ENCODE measurements at regions not wholly inside any gene's neighbourhood (a gene's known extent, or its start where the extent isn't known, plus 50 kb on each side); places are given as distances from the start of the nearest gene placed in this dataset.

DNA sequence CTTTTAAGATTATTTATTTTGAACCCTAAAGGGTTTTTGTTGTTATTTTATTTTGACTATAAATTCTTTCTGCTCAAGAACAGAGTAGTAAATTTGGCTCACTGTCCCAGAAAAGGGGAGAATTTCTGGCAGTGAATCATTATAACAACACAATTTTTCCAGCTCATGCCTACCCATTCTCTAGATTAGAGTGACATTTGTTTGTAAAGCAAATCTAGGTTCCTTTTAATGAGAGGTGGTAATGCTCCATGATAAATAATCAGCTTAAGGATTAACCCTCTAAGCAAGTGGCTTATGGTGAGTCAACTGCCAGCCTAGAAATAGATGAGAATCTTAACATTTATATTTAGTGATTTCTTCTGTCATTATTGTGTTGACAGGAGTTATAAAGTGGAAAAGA is 409.2 kb downstream of the NFIB start:
- Histone ChIP-seq H3K4me1 (ENCODE audit: control insufficient read depth, insufficient read depth, low read length) (no peaks in the 10 kb centered on the region), H3K4me3 (ENCODE audit: low read depth, low read length) (no peak overlapping the region), H3K27me3 (ENCODE audit: control insufficient read depth, insufficient read depth, low read length) (no peaks in the 10 kb centered on the region), H3K36me3 (ENCODE audit: control insufficient read depth, insufficient read depth, low read length) (no peaks in the 10 kb centered on the region), H3K27ac (ENCODE audit: low read depth, low read length) (no peak overlapping the region), H3K9me3 (ENCODE audit: control insufficient read depth, insufficient read depth, low read length) (no peaks in the 10 kb centered on the region)
- DNase-seq (ENCODE audit: low read depth in 4 of 6, low spot score in 6 of 6): no peak

DNA sequence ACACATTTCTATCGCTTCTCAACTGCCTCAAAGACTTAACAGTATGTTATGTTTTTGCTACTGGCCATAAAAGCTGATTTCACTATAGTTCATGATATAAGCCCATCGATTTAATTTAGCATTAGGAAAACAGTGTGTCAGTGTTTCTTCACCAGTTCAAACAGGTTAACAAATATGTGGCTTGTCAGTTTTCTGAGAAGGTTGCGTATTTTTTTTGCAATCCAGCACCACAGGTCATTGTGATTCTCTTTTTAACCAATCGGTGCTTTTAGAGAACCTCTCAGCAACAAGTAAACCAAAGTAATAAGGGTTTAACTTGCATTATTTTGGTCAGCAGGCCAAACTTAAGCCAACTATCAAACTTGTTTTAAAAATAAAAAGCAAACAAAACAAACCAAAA is 409.6 kb downstream of the NFIB start:
- no peak overlapping the region for H3K4me3 ChIP-seq (ENCODE audit: low read depth, low read length)
- H3K4me1 ChIP-seq (ENCODE audit: control insufficient read depth, insufficient read depth, low read length): no peaks in the 10 kb centered on the region
- H3K27ac ChIP-seq (ENCODE audit: low read depth, low read length): no peak overlapping the region
- H3K9me3 ChIP-seq (ENCODE audit: control insufficient read depth, insufficient read depth, low read length): no peaks in the 10 kb centered on the region
- 83% methylated on average over 1 of the region's 4 CpGs for WGBS (ENCODE audit: insufficient coverage)
- H3K36me3 ChIP-seq (ENCODE audit: control insufficient read depth, insufficient read depth, low read length): no peaks in the 10 kb centered on the region
- H3K27me3 ChIP-seq (ENCODE audit: control insufficient read depth, insufficient read depth, low read length): no peaks in the 10 kb centered on the region
- DNase-seq (ENCODE audit: low read depth in 4 of 6, low spot score in 6 of 6): no peak

DNA sequence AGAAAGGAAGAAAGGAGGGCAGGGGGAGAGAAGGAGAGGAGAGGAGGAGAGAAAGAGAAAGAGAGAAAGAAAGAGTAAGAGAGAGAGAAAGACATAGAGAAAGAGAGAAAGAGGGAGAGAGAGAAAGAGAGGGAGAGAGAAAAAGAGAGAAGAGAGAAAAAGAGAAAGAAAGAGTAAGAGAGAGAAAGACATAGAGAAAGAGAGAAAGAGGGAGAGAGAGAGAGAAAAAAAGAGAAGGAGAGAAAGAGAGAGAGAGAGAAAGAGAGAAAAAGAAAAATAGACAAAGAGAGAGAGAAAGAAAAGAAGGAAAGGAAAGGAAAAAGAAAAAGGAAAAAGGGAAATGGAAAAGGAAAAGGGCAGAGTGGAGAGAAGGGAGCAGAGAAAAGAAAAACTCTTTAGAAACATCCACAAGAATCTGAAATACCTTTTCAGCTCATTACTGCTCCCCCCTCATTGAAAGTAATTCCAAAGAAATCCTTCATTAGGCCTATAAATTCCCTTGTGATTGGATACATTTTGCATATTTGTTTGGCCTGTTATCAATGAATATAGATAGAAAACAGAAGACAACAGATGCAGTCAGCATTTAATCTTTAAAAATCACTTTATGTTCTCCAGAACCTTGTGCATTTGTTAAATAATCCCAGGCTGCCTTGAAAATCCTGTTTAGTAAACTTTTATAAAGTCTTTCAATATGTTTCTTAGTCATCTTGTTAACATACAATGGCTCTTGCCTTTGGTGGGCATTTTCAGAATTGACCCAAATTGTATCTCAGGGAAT is 411.5 kb downstream of the NFIB start:
- no peak overlapping the region for H3K4me3 ChIP-seq (ENCODE audit: low read depth, low read length)

DNA sequence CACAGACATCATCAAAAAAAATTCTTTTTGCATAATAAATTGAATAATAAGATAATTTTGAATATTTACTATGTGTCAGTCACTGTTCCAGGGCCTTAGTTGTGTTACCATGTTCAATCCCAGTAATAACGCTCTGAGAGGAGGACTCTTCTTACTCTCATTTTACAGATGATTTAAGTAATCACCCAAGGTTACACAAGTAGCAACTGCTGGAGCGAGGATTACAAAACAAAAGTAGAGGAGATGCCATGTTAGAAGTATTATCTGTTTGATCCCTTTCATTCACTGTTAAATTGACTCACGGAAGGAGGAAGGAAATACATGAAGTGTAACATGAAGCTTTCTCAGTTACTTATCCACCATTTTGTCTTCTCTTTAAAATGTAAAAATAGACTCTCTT is 412.8 kb downstream of the NFIB start:
- Histone ChIP-seq H3K27me3 (ENCODE audit: control insufficient read depth, insufficient read depth, low read length) (no peaks in the 10 kb centered on the region), H3K36me3 (ENCODE audit: control insufficient read depth, insufficient read depth, low read length) (no peaks in the 10 kb centered on the region), H3K27ac (ENCODE audit: low read depth, low read length) (no peak overlapping the region), H3K4me3 (ENCODE audit: low read depth, low read length) (no peak overlapping the region), H3K9me3 (ENCODE audit: control insufficient read depth, insufficient read depth, low read length) (no peaks in the 10 kb centered on the region), H3K4me1 (ENCODE audit: control insufficient read depth, insufficient read depth, low read length) (no peaks in the 10 kb centered on the region)
- no CpG with 5 or more reads among the region's 3 CpGs for WGBS (ENCODE audit: insufficient coverage)
- no peak for DNase-seq (ENCODE audit: low read depth in 4 of 6, low spot score in 6 of 6)

More for the DNA sequence above, 411.5 kb downstream of the NFIB start:
- no peak overlapping the region for H3K27ac ChIP-seq (ENCODE audit: low read depth, low read length)
- H3K27me3 ChIP-seq (ENCODE audit: control insufficient read depth, insufficient read depth, low read length): no peaks in the 10 kb centered on the region
- H3K9me3 ChIP-seq (ENCODE audit: control insufficient read depth, insufficient read depth, low read length): no peaks in the 10 kb centered on the region
- H3K36me3 ChIP-seq (ENCODE audit: control insufficient read depth, insufficient read depth, low read length): no peaks in the 10 kb centered on the region
- no peaks in the 10 kb centered on the region for H3K4me1 ChIP-seq (ENCODE audit: control insufficient read depth, insufficient read depth, low read length)
- DNase-seq (ENCODE audit: low read depth in 4 of 6, low spot score in 6 of 6): no peak

DNA sequence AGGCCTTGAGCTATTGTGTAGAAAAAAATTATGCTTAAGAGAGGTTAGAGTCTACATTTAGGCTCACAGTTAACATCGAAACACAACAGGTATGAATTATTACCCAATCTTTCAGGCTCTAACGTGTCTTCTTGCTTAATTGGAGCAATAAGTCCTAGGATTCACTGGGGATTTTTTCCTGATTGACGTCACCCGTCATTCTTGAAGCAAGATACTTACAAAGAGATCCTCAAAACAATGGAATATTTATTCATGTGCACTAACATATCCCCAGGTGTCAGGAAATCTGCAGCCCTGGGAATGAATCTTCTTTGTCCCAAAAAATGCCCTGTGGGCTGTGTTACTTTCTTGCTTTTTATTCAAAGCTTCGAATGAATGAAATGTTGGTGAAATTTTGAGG is 413.5 kb downstream of the NFIB start:
- H3K27me3 ChIP-seq (ENCODE audit: control insufficient read depth, insufficient read depth, low read length): no peaks in the 10 kb centered on the region
- H3K4me1 ChIP-seq (ENCODE audit: control insufficient read depth, insufficient read depth, low read length): no peaks in the 10 kb centered on the region
- no peak overlapping the region for H3K4me3 ChIP-seq (ENCODE audit: low read depth, low read length)
- H3K27ac ChIP-seq (ENCODE audit: low read depth, low read length): no peak overlapping the region
- no peak for DNase-seq (ENCODE audit: low read depth in 4 of 6, low spot score in 6 of 6)
- 80% methylated on average over 1 of the region's 5 CpGs for WGBS (ENCODE audit: insufficient coverage)
- H3K36me3 ChIP-seq (ENCODE audit: control insufficient read depth, insufficient read depth, low read length): no peaks in the 10 kb centered on the region
- no peaks in the 10 kb centered on the region for H3K9me3 ChIP-seq (ENCODE audit: control insufficient read depth, insufficient read depth, low read length)

DNA sequence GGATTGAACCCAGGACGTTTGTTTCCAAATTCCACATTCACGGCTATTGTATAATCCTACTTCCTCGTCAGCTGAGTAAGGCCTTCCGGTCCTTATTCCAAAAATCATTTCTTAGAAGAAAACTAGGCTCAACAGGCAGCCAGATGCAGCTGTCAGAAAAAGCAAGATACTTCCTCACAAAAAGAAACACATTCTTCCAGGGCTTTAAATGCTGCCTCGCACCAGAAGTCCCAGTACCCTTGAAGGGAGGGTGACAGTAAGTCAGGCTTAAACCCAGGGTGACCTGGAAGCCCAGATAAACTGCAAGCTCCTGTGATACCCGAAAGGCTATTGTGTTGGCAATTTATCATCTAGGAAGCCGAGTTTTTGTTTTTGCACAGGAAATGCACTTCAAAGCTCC is 414.0 kb downstream of the NFIB start:
- H3K9me3 ChIP-seq (ENCODE audit: control insufficient read depth, insufficient read depth, low read length): no peaks in the 10 kb centered on the region
- H3K36me3 ChIP-seq (ENCODE audit: control insufficient read depth, insufficient read depth, low read length): no peaks in the 10 kb centered on the region
- DNase-seq (ENCODE audit: low read depth in 4 of 6, low spot score in 6 of 6): no peak
- no peaks in the 10 kb centered on the region for H3K27me3 ChIP-seq (ENCODE audit: control insufficient read depth, insufficient read depth, low read length)
- no peak overlapping the region for H3K4me3 ChIP-seq (ENCODE audit: low read depth, low read length)
- no peak overlapping the region for H3K27ac ChIP-seq (ENCODE audit: low read depth, low read length)
- whole genome bisulfite sequencing (ENCODE audit: insufficient coverage): no CpG with 5 or more reads among the region's 7 CpGs
- no peaks in the 10 kb centered on the region for H3K4me1 ChIP-seq (ENCODE audit: control insufficient read depth, insufficient read depth, low read length)

DNA sequence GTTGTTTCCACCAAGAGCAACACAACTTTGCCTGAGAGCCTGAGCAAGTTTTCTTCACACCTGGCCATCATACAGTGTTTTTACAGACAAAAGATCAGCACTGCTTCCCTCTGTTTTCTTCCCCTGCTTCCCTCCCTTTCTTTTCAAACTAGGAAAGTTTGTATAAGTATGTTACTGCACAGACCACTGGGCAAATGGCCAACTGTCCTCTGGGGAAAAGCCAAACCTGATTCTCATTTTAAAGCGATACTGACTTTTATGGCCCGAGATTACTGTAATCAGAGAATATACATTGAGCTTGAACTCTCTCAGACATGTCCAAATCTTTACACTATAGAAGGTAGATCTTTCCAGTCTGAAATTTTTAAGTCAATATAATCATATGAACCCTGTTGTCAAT is 415.0 kb downstream of the NFIB start:
- WGBS (ENCODE audit: insufficient coverage): no CpG with 5 or more reads among the region's 2 CpGs
- H3K9me3 ChIP-seq (ENCODE audit: control insufficient read depth, insufficient read depth, low read length): no peaks in the 10 kb centered on the region
- no peak overlapping the region for H3K4me3 ChIP-seq (ENCODE audit: low read depth, low read length)
- no peaks in the 10 kb centered on the region for H3K4me1 ChIP-seq (ENCODE audit: control insufficient read depth, insufficient read depth, low read length)
- no peaks in the 10 kb centered on the region for H3K36me3 ChIP-seq (ENCODE audit: control insufficient read depth, insufficient read depth, low read length)
- no peak overlapping the region for H3K27ac ChIP-seq (ENCODE audit: low read depth, low read length)
- peak in 2 of 6 donors; percentile 23 to 39 for DNase-seq (ENCODE audit: low read depth in 4 of 6, low spot score in 6 of 6)
- H3K27me3 ChIP-seq (ENCODE audit: control insufficient read depth, insufficient read depth, low read length): no peaks in the 10 kb centered on the region

DNA sequence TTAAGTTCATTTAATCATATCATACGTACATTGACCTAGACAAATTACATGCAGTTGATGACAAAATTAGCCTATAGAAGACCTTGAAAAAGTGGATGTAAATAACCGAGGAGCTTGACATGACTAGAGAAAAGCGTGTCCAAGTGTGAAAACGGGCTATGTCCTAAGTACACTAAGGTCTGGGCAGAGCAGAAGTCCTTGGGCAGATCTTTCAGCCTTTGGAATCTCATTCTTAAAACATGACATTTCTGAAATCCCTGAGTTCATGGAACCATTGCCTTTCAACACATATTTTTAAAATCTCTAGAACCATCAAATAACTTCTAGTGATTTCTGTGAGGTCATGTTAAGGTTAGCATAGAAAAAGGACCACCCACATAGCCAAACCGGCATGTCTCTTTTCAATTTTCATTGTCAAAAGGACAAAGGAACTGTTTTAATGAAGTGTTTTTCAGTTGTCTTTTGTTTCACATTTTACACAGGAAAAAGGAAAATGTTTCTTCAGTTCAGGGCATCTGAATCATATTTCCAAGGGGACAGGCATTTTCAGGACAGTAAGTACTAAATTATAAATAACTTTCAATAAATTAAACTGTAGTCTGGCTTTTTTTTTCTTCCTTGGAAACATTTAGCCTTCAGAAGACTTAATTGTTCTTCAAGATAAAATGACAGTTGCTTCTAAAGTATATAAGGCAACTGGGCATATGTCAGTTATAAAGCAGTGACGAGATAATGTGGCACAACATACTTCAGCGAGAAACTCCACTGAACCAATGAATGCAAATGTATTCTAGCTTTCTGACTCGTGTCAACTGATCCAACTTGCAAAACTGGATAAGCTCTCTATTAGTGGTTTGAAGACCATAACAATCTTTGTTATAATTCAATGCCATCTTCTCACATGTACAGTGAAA is 416.8 kb downstream of the NFIB start:
- H3K9me3 ChIP-seq (ENCODE audit: control insufficient read depth, insufficient read depth, low read length): no peaks in the 10 kb centered on the region
- H3K27ac ChIP-seq (ENCODE audit: low read depth, low read length): no peak overlapping the region
- peak in 1 of 6 donors; percentile 23 for DNase-seq (ENCODE audit: low read depth in 4 of 6, low spot score in 6 of 6)
- no peaks in the 10 kb centered on the region for H3K36me3 ChIP-seq (ENCODE audit: control insufficient read depth, insufficient read depth, low read length)
- no peaks in the 10 kb centered on the region for H3K27me3 ChIP-seq (ENCODE audit: control insufficient read depth, insufficient read depth, low read length)
- no peaks in the 10 kb centered on the region for H3K4me1 ChIP-seq (ENCODE audit: control insufficient read depth, insufficient read depth, low read length)
- 68% methylated on average over 2 of the region's 8 CpGs for WGBS (ENCODE audit: insufficient coverage)
- no peak overlapping the region for H3K4me3 ChIP-seq (ENCODE audit: low read depth, low read length)

DNA sequence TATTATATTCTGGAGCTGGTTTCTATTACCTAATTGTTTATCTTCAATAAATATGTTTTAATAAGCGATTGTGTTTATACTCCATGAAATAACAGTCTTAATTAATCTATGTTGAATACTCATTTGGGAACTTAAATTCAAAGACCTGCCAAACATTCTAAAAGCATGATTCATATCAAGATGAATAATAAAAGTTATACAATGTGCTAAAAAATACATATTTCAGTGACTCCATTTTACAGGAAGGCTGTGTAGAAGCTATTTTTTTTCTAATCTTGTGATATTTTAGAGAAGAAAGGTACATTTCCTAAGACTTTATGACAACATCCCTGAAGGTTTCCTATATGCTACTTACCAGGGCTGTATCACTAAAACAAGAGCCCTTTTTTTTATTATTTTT is 417.9 kb downstream of the NFIB start:
- no peak overlapping the region for H3K4me3 ChIP-seq (ENCODE audit: low read depth, low read length)
- H3K36me3 ChIP-seq (ENCODE audit: control insufficient read depth, insufficient read depth, low read length): no peaks in the 10 kb centered on the region
- WGBS (ENCODE audit: insufficient coverage): no CpG with 5 or more reads among the region's 1 CpG
- no peaks in the 10 kb centered on the region for H3K4me1 ChIP-seq (ENCODE audit: control insufficient read depth, insufficient read depth, low read length)
- no peak for DNase-seq (ENCODE audit: low read depth in 4 of 6, low spot score in 6 of 6)
- no peaks in the 10 kb centered on the region for H3K9me3 ChIP-seq (ENCODE audit: control insufficient read depth, insufficient read depth, low read length)
- H3K27ac ChIP-seq (ENCODE audit: low read depth, low read length): no peak overlapping the region
- H3K27me3 ChIP-seq (ENCODE audit: control insufficient read depth, insufficient read depth, low read length): no peaks in the 10 kb centered on the region

DNA sequence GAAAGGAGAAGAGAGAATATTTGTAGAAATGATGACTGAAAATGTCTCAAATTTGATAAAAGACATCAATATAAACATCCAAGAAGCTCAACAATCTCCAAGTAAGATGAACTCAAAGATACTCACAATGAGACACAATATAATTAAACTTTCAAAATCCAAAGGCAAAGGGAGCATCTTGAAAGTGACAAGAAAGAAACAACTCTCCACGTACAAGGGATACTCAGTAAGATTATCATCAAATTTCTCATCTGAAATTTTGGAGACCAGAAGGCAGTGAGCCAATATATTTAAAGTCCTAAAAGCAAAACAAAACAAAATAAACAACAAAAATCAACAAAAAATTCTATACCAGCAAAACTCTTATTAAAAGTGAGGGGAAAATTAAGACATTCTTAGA is 428.7 kb downstream of the NFIB start:
- Histone ChIP-seq H3K27ac (ENCODE audit: low read depth, low read length) (no peak overlapping the region), H3K4me1 (ENCODE audit: control insufficient read depth, insufficient read depth, low read length) (no peaks in the 10 kb centered on the region), H3K4me3 (ENCODE audit: low read depth, low read length) (no peak overlapping the region), H3K36me3 (ENCODE audit: control insufficient read depth, insufficient read depth, low read length) (no peaks in the 10 kb centered on the region), H3K27me3 (ENCODE audit: control insufficient read depth, insufficient read depth, low read length) (no peaks in the 10 kb centered on the region), H3K9me3 (ENCODE audit: control insufficient read depth, insufficient read depth, low read length) (peaks cover 3% of the 10 kb centered on the region)
- WGBS (ENCODE audit: insufficient coverage): 83% methylated on average over 1 of the region's 1 CpG
- no peak for DNase-seq (ENCODE audit: low read depth in 4 of 6, low spot score in 6 of 6)

Measured in spinal cord (tissue), 9 donors.